Spleen (tissue), 7 donors: ENCODE measurements at regions not wholly inside any gene's neighbourhood (a gene's known extent, or its start where the extent isn't known, plus 50 kb on each side); places are given as distances from the start of the nearest gene placed in this dataset.

Source experiments
- POLR2A ChIP-seq, 3 donors: fragments of 450-650 bp; IDR thresholded peaks; one replicate each; pipeline ENCODE4 v1.5.1; 2017; ENCODE audit warnings: antibody characterized with exemption in 3 of 3, mild to moderate bottlenecking in 1 of 3
- POLR2AphosphoS5 ChIP-seq, 3 donors: sonication (generic); formaldehyde crosslinking; IDR thresholded peaks; one replicate each; pipeline ENCODE4 v1.5.1; 2017; ENCODE audit warnings: antibody characterized with exemption in 3 of 3
- TF ChIP-seq, protein P1 (sequence below), 11 experiments: fragments of 200-600 bp in 7 of 11; fragments of 450-650 bp in 4 of 11; sonication (generic) in 4 of 11; IDR thresholded peaks in 8 of 11; conservative IDR thresholded peaks in 3 of 11; 1 replicate in 7 of 11; 2 replicates in 4 of 11; pipeline versions ENCODE4 v1.4.0 to v1.8.0; 2016 to 2021; ENCODE audit warnings: antibody characterized with exemption in 11 of 11, inconsistent platforms in 4 of 11, mild to moderate bottlenecking in 1 of 11
- donor health status: DM: no; HTN: no; CAD: no; lungs with moderate emphysema.
- donor health status: DM: no; HTN: no; CAD: no.
- donor health status: DM: no; HTN: no; CAD: no.

GRCh38 chr13:30126903-30127428 lies 180.4 kb downstream of the KATNAL1 start:
- TF ChIP-seq POLR2A (IDR thresholded peaks at IDR 0.05): no peak
- TF ChIP-seq, protein P1, sequence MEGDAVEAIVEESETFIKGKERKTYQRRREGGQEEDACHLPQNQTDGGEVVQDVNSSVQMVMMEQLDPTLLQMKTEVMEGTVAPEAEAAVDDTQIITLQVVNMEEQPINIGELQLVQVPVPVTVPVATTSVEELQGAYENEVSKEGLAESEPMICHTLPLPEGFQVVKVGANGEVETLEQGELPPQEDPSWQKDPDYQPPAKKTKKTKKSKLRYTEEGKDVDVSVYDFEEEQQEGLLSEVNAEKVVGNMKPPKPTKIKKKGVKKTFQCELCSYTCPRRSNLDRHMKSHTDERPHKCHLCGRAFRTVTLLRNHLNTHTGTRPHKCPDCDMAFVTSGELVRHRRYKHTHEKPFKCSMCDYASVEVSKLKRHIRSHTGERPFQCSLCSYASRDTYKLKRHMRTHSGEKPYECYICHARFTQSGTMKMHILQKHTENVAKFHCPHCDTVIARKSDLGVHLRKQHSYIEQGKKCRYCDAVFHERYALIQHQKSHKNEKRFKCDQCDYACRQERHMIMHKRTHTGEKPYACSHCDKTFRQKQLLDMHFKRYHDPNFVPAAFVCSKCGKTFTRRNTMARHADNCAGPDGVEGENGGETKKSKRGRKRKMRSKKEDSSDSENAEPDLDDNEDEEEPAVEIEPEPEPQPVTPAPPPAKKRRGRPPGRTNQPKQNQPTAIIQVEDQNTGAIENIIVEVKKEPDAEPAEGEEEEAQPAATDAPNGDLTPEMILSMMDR (IDR thresholded peaks at IDR 0.05 in 8 of 11, conservative IDR thresholded peaks at IDR 0.05 in 3 of 11): no peak
- no peak for TF ChIP-seq POLR2AphosphoS5 (IDR thresholded peaks at IDR 0.05)
